Body of pancreas (tissue), 4 donors: ENCODE measurements at regions not wholly inside any gene's neighbourhood (a gene's known extent, or its start where the extent isn't known, plus 50 kb on each side); places are given as distances from the start of the nearest gene placed in this dataset.

Experiments
- POLR2A ChIP-seq, 3 donors: fragments of 450-650 bp; IDR thresholded peaks; one replicate each; pipeline ENCODE4 v1.6.1; 2016; ENCODE audit warnings: antibody characterized with exemption in 3 of 3, mild to moderate bottlenecking in 2 of 3
- TF ChIP-seq, protein P1 (sequence below), 7 experiments: fragments of 450-650 bp in 4 of 7; fragments of 200-600 bp in 3 of 7; sonication (generic) in 3 of 7; IDR thresholded peaks; one replicate each; pipeline ENCODE4 v1.5.1; 2016 to 2019; ENCODE audit warnings: antibody characterized with exemption in 7 of 7

DNA sequence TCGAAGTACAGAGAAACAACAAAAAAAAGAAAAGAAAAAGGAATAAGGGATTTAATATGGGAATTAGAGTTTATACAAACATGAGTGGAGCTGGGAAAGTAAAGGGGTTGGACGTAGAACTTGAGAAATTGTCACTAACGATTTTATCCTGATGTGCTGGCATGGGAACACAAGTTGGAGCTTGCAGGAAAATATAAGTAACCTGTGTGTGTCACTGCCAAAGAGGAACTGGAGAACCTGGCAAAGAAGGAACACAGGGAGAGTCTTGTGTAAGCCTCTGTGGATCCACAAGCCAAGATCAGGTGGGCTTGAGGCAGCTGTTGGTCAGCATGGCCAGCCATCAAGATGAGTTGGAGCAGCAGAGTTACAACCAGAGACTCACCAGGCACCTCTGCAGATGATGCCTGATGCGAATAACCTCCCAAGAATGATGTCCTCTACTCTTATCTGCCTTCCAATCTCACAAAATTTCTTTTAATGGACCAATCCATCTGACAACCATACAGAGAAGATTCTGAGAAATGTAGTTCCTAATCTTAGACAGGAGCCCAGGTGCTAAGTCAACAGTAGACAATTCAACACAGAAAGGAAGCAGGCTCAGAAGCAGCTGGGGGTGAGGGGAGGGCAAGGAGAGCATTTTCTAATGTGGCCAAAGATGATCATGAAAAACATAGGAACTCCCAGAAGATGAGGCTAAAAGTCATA is 77.0 kb upstream of the SPOPL start:
- TF ChIP-seq, protein P1, sequence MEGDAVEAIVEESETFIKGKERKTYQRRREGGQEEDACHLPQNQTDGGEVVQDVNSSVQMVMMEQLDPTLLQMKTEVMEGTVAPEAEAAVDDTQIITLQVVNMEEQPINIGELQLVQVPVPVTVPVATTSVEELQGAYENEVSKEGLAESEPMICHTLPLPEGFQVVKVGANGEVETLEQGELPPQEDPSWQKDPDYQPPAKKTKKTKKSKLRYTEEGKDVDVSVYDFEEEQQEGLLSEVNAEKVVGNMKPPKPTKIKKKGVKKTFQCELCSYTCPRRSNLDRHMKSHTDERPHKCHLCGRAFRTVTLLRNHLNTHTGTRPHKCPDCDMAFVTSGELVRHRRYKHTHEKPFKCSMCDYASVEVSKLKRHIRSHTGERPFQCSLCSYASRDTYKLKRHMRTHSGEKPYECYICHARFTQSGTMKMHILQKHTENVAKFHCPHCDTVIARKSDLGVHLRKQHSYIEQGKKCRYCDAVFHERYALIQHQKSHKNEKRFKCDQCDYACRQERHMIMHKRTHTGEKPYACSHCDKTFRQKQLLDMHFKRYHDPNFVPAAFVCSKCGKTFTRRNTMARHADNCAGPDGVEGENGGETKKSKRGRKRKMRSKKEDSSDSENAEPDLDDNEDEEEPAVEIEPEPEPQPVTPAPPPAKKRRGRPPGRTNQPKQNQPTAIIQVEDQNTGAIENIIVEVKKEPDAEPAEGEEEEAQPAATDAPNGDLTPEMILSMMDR (IDR thresholded peaks at IDR 0.05): no peak
- no peak for TF ChIP-seq POLR2A (IDR thresholded peaks at IDR 0.05)
